GM13976 (cell line): ENCODE measurements at regions not wholly inside any gene's neighbourhood (a gene's known extent, or its start where the extent isn't known, plus 50 kb on each side); places are given as distances from the start of the nearest gene placed in this dataset.

Experiments used
- DNase-seq: peaks from one replicate; pipeline ENCODE4 v3.0.0; 2012; ENCODE audit warnings: low spot score
- CTCF ChIP-seq: IDR thresholded peaks from 2 replicates; pipeline ENCODE4 v1.5.1; 2012; ENCODE audit warnings: borderline replicate concordance, mild to moderate bottlenecking; ENCODE audit not compliant: insufficient read depth; ENCODE audit errors: extremely low read depth, missing control alignments, control extremely low read depth
- in situ Hi-C: fragments of 300-500 bp; cut with MboI; formaldehyde crosslinking; loops from one replicate; pipeline ENCODE4 v1.12.0; 2022; ENCODE audit warnings: low sequenced_read_pairs, mixed read lengths, inconsistent platforms; ENCODE audit not compliant: unreplicated experiment

- TF ChIP-seq CTCF, result no peak
- in situ Hi-C loops, result no loop called here
- no peak for DNase-seq
Measured at GRCh38 chr18:41576643-41577042, 378.4 kb upstream of the PIK3C3 start.

GRCh38 chr18:41569867-41570266 lies 385.2 kb upstream of the PIK3C3 start:
- no peak for DNase-seq
- TF ChIP-seq CTCF, result no peak
- in situ Hi-C loops, result no loop called here

GRCh38 chr18:41561961-41562360 lies 393.1 kb upstream of the PIK3C3 start:
- no peak for DNase-seq
- in situ Hi-C loops, result no loop called here
- TF ChIP-seq CTCF, result no peak

- in situ Hi-C loops, result no loop called here
- no peak for TF ChIP-seq CTCF
- DNase-seq, result no peak
Measured at GRCh38 chr18:41558715-41559114, 396.3 kb upstream of the PIK3C3 start.

- in situ Hi-C loops, result no loop called here
Measured at GRCh38 chr18:41553716-41554115, 401.3 kb upstream of the PIK3C3 start.

GRCh38 chr18:41548521-41549260 lies 406.3 kb upstream of the PIK3C3 start:
- DNase-seq, result no peak
- in situ Hi-C loops, result no loop called here
- TF ChIP-seq CTCF, result no peak

More at GRCh38 chr18:41553716-41554115, 401.3 kb upstream of the PIK3C3 start:
- no peak for TF ChIP-seq CTCF
- DNase-seq, result no peak
